SW480 (cell line): ENCODE measurements at regions not wholly inside any gene's neighbourhood (a gene's known extent, or its start where the extent isn't known, plus 50 kb on each side); places are given as distances from the start of the nearest gene placed in this dataset.
A peak's percentile ranks its signal among the peaks of the same experiment; 100 is the strongest.
"Not testable (repeated sequence)": the region's sequence is repeated elsewhere in the genome, so short reads cannot be mapped to it uniquely, and the experiment has no call there.

Experiments used
- DNase-seq: peaks from one replicate; pipeline ENCODE4 v3.0.0-alpha.2; 2016; ENCODE audit warnings: low spot score

DNA sequence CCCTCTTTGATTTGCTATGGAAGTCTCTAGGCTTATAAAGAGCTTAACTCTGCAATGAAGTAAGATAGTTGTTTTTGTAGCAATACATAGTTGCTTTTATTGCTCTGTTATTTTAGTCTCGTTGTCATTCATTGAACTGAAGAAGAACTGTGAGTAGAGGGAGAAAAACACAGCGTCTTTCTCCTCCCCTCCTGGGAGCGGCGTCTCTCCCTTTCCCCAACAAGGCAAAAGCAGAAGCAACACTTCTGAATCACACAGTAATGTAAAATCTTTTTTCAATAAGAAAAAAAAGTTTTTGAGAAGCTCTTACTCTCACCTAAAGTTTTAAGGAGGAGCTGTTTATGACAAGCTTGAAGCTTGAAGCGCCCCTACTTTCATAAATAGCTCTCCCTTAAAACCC, 119.3 kb upstream of the SLC7A14 start:
- no peak for DNase-seq

DNA sequence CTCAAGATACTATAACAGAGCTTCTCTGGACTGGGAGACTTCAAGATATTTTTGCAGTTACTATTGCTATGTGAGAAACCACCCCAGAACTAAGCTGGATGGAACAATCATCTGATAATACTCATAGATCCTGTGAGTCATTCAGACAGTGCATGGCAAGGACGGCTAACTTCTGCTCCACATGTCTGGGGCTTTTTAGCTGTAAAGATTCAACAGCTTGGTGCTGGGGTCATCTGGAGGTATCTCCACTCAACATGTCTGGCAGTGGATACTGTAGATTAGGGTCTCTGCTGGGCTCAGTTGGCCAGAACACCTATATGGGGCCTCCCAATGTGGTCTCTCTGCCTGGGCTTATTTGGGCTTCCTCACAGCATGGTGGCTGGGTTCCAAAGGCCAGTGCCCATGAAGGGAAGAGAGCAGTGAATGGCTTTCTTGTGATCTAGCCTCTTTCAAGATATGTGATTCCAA, 117.3 kb upstream of the SLC7A14 start:
- DNase-seq = no peak

DNA sequence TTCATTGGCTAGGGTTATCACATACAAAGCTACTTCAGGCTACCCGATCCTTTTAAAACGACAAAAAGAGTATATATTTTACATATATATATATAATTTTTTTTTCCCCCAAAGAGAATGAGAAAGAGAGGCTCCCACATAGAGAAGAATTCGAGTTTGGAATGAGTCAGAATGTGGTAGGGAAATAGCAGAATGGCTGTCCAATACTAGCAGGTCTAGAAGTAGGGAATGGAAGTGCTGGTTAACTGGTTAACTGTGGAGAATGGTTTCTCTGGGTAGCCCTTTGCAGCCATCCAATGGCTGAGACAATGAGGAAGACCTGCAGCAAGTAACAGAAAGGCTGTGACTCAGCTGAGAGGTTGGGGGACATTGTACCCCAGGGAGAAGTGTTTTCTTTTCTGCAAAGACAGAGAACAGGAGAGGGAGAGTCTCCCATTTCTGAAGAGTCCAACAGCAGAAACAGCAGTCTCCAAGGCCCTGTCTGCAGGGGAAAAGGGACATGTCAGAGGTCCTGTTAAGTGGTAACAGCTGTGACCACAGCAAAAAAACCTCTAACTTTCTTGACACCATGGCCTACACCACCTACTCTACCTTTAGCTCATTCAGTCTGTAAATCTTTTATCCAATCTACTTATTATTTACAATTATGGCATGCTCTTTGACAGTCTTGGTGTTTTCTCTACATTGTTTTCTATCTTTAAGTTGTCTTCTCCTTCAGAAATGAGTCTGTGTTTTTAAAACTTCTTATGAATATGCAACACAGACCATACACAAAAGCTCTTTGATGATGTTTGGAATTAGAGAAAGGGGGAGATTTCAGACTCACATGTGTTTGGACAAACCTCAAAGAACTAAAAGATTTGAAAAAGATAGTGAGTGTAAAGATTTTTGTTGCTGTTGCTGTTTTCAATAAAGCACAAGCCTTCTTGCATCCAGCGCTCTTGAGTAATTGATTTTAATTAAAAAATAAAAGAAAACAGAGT, 116.1 kb upstream of the SLC7A14 start:
- DNase-seq = no peak

DNA sequence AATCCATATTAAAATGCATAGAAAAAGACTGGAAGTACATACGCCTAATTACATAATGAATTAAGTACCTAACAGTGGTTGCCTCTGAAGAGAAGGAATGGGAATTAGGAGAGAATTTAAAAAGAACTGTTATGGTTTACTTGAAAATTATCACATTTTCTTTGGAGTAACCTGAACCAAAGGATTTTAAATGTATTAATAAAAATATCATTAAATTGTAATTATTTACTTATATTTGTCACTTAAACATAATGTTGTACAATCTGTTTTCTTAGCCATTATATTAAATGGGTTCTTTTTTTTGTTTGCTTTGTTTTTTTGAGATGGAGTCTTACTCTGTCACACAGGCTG, 114.2 kb upstream of the SLC7A14 start:
- DNase-seq = no peak

DNA sequence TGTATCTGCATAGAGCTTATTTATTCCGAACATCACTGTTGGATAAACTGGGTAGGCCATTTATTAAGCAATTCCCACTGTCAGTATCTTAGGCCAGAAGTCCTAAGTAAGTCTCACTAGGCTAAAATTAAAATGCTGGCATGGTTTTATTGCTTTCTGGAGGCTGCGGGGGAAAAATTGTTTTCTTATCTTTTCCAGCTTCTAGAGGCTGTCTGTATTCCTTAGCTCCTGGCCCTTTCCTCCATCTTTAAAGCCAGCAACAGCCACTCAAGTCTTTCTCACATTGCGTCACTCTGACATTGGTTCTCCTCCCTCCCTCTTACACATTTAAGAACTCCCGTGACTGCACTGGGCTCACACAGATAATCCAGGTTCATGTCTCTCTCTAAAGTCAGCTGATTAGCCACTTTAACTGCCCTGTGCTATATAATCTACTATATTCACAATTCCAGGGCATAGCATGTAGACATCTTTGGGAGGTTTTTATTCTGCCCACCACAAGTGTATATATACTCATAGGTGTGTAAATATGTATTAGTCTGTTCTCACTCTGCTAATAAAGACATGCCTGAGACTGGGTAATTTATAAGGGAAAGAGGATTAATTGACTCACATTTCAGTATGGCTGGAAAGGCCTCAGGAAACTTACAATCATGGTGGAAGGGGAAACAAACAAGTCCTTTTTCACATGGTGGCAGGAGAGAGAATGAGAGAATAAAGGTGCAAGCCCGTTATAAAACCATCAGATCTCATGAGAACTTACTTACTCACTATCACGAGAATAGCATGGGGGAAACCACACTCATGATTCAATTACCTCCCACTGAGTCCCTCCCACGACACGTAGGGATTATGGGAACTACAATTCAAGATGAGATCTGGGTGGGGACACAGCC, 113.5 kb upstream of the SLC7A14 start:
- DNase-seq = no peak

DNA sequence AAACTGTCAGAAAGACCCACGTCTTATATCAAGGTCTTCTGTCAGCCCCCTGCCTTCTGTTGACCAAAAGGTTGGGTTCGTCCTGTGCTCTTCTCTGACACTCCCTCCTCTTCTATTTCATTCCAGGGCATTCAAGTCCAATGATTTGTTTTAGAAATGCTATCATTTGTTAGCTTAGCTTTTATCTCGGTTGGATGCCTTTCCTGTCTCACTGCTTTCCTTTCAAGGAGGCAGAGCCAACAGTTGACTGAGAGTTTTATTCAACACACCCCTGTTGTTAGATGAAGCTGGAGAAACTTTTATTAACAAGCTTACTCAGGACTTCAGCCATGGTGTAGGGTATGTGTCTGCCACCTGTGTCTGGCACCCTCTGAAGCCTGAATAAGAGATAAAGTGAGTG, 112.0 kb upstream of the SLC7A14 start:
- no peak for DNase-seq

DNA sequence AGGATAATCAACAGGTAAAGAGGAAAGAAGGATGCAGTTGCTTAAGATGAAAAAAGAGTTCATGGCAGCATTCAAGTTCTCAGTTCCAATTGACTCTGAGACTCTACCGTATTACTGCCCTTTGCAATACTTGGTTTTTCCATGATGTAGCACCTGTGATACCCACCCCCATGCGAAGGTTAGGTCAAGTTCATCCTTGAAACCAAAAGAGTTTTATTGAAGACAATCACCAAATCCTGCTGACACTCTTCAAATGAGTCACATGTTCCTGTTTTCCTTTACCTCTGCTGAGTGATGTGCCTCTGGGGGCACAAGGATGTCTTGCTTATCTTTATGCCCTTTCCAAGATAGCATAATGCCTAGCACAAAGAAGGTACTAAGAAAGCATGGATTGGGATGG, 111.3 kb upstream of the SLC7A14 start:
- DNase-seq = no peak

DNA sequence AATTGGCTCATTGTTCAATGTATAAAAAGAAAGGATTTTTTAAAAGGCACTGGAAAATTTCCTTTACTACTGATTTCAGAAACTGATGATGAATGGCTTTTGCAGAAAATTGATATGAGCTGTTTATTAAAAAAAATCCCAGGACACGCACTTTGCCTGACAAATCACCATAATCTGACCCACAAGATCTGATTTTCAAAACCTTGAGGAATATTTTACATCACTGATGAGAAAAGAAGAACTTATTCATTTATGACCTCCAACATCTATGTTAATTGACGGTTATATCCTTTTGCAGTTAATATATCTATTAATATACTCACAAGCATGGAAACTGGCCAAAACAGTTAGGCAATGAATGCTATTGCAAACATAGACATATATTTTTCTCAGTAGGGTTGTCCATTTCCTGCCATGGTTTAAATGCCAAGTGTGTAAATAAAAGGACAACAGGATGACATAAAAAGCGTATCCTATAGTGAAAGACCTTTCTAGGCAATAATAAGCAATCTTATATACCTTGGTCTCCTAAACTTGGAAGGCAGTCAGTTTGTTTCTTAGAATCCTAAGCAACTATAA, 109.7 kb upstream of the SLC7A14 start:
- no peak for DNase-seq

DNA sequence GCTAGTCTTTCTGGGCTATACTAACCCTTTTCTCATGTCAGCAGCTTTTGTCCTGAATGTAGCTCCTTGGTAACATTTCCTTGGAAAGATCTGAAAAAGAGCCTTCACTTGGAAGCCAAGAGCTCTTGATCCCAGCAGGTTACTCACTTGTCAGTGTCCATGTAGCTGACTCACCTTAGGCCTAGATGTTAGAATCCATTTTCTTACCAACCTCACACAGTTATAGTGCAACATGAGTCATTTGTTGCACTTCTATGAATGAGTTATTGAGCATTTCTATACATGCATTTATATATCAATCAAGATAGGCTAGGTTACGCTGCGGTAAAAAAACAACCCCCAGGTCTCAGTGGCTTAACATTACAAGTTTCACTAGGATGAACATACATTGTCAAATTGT, 106.8 kb upstream of the SLC7A14 start:
- DNase-seq = peak; percentile 14

DNA sequence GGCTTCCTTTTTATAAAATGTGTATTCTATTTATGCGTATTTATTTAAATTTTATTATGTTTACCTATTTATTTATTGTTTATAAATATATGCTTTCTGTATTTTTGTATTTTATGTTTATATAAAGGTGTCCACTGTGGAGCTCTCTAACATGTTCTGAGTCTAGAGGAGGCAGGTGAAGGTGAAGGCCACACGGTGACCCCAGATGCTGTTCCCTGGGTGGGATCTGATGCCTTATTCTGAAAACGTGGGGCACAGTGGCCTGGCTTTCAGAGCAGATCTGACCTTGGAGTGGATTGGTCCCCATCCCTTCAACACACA, 104.7 kb upstream of the SLC7A14 start:
- DNase-seq = no peak

DNA sequence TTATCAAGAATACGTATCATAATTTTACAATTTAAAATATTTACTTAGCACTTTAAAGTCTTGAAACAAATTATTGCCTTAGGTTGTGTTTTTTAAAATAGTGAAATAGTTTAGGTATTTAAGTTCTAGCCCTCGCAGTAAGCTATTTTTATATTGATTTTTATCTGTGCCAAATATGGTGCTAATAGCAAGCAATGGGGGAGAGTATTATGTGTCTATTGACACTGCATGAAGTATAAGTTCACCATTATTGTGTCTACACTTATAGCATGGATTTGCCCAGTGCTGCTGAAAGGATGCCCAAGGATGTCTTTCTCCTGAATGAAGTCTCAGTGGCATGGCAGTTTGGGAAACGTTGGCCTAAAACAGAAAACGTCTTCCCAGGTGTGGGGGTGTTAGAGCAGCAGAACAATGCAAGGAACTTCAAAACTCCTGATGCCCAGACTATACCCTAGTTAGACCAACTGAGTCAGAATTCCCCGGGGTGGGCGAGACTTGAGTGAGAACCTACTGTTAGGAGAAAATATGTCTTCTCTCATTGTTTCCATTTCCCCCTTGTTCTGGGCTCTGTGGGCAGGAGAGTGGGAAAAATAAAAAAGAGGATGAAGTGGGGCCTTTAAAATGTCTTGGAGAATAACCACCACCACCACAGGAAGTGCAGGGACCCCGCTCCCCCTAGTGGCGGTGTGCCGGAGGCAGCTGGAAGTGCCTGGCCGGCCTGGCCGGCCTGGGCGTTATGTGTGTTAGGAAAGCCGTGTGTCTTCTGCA, 104.2 kb upstream of the SLC7A14 start:
- peak; percentile 34 for DNase-seq

DNA sequence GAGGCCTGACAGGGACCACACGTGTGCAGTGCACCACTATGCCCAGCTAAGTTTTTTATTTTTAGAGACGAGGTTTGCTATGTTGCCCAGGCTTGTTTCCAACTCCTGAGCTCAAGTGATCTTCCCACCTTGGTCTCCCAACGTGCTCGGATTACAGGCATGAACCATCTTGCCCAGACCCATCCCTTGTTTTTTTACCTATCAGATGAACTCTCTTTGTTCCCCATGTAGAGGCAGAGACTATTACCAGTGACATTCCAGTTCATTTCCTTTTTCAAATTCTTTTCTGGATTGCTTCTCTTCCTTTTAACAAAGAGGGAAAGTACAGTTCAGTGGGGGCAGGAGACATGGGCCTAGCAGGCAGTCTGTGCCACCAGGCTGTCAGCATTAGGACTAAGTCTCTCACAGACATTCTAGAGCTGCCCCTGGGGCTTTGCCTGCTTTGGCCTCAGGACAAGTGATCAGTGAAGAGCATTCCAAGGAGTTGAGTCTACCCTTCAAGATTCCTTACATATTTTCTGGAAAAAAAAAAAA, 103.5 kb upstream of the SLC7A14 start:
- peak; percentile 14 for DNase-seq

DNA sequence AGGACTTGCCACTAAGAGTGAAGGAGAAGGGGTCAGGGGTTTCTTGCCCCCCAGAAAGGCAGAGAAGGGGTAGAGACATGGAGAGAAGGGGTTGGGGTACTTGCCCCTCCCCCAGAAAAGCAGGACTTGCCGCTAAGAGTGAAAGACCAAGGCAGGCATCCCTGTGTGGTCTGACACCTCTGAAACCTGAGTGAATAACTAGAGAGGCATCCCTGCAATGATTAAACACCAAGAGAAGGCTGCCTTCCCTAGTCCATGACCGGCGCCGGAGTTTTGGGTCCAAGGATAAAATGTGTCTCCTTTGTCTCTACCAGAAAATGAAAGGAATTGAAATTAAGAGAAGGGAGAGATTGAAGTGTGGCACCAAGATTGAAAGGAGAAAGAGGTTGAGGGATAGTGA, 102.3 kb upstream of the SLC7A14 start:
- not testable (repeated sequence) for DNase-seq

DNA sequence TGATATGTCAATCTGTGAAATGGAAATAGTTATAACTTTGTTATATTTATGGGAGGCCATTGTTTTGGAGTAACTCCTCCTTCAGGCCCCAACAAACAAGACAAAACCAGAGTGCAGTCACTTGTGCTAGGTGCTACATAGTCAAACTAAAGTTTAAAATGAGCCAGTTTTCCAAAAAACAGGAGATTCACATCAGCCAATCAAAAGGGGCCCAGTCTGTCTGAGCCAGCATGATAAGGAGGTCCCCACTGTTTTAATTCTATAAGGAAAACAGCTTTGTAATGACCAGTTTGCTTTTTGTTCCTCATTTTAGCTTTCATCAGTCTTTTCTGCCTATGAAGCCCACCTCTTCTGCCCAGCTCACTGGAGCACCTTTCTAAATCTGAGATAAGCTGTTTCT, 94.7 kb upstream of the SLC7A14 start:
- no peak for DNase-seq

DNA sequence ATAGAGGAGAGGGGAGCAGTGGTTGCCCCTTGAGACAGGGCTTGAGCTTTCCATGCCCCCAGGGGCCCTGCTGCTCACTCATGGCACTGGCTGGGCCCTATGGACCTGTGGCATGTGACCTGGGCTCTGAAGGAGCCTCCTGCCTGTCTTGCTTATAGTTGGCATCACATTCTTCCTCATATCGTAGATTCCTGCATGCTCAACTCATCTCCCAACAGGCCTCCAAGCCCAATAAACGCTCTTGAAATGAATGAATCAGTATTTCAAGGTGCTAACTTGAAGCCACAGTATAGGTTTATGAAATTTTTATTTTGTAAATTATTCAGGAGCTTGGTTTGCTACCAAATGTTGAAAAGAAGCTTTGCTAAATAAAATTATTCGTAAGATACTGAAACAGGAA, 93.3 kb upstream of the SLC7A14 start:
- DNase-seq = no peak

DNA sequence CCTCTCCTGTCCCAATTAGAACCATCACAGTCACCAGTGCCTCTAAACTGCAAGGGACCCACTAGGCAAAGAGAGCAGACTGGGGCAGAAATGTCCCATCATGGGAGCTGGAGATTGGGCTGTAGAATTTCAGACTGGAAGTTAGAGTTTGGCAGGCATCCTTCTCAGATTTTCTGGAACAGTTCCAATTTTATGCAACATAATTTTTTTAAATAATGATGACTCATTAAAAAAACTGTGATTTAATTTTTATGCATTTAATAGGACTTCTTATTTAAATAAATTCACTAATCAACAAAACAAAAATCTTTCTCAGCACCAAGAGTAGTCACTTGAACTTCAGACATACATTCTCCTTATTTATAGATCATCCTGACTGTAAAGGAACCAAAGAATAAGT, 84.6 kb upstream of the SLC7A14 start:
- DNase-seq = no peak

DNA sequence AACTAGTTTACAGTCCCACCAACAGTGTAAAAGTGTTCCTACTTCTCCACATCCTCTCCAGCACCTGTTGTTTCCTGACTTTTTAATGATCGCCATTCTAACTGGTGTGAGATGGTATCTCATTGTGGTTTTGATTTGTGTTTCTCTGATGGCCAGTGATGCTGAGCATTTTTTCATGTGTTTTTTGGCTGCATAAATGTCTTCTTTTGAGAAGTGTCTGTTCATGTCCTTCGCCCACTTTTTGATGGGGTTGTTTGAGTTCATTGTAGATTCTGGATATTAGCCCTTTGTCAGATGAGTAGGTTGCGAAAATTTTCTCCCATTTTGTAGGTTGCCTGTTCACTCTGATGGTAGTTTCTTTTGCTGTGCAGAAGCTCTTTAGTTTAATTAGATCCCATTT, 77.1 kb upstream of the SLC7A14 start:
- DNase-seq = not testable (repeated sequence)

DNA sequence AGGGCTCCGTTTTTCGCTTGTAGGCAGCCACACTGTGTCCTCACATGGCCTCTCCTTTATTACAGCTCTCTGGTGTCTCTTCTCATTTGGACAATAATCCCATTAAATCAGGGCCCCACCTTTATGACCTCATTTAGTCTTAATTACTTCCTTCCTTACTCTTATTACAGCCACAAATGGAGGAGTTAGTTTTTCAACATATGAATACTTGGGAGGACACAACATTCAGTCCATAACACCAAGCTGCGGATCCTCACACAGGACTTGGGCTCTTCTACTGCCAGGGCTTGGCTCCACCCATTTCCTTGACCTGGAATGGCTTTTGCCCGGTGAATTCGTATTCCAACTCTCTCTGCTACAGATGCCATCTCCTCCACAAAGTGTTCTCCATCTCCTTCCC, 74.3 kb upstream of the SLC7A14 start:
- DNase-seq = peak; percentile 9

DNA sequence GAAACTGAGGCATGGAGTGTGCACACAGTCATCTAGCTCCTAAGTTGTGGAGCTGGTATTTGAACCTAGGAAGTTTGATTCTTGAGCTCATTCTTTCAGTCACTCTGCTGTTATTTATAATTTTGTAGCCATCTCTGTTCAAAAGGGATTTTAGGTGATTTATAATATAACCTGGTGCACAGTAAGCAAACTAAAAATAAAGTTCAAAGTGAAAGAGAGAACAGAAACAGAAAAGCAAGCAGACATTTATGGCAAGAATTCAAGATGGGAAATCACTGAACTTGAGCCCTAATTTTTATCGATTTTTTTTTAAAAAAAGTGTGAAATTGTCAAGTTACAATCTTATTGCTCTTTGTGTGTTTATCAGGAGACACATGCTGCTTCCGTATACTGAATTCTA, 71.4 kb upstream of the SLC7A14 start:
- DNase-seq = no peak

DNA sequence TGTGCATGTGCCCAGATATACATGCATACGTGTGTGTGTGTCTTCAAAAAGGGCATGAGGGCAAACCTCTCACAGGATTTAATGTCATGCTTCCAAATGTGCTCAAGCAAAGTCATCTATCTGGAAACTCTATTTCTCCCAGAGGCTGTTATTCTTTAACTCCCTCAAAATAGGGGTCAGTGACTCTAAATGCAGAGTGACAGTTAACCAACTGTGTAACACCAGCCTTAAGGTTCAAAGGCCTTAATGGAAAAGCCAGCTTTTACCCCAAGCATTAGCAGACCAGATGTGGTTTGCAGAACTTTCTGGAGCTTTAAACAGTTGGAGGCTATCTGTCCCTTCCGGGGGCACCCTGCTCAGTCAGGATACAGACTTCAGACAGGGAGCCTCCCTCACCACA, 70.4 kb upstream of the SLC7A14 start:
- DNase-seq = no peak

DNA sequence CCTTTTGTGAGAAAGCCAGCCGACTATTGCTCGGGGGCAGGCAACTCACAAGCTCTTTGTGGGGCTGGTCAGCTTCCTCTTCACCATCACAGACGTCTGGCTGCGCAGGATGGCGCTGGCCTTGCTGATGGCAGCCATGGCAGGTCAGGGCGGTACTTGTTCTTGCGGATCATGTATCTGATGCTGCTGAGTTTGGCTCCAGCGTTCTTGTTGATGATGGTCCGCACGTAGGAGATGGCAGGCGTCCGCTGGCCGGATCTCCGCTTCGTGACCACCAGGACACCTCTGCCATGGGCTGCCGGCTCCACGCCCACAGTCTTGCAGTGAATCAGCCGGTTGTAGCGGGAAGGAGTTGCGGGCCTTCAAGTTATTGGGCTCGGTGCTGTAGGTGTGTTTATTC, 67.9 kb upstream of the SLC7A14 start:
- DNase-seq = no peak
